GM18861 (cell line): ENCODE measurements at regions not wholly inside any gene's neighbourhood (a gene's known extent, or its start where the extent isn't known, plus 50 kb on each side); places are given as distances from the start of the nearest gene placed in this dataset.
A peak's percentile ranks its signal among the peaks of the same experiment; 100 is the strongest.

Source experiments
- ATAC-seq: cut with Tn5 transposase; IDR thresholded peaks from one replicate; pipeline ENCODE4 v1.9.1; 2021; ENCODE audit not compliant: unreplicated experiment

GRCh38 chr6:132972254-132972653 is 157.9 kb downstream of the RPS12 start:
- no peak for ATAC-seq

- ATAC-seq = no peak
Observed at GRCh38 chr6:132972971-132973370, 158.6 kb downstream of the RPS12 start.

GRCh38 chr6:132973514-132973993 is 159.2 kb downstream of the RPS12 start:
- ATAC-seq = no peak

- ATAC-seq = no peak
Observed at GRCh38 chr6:132974122-132974521, 159.8 kb downstream of the RPS12 start.

GRCh38 chr6:132977413-132977812 is 163.0 kb downstream of the RPS12 start:
- ATAC-seq = no peak

GRCh38 chr6:132978685-132979084 is 164.3 kb downstream of the RPS12 start:
- ATAC-seq = no peak

GRCh38 chr6:132993738-132994137 is 179.4 kb downstream of the RPS12 start:
- no peak for ATAC-seq

- no peak for ATAC-seq
Observed at GRCh38 chr6:132995009-132995408, 180.6 kb downstream of the RPS12 start.

GRCh38 chr6:132995432-132995831 is 181.1 kb downstream of the RPS12 start:
- no peak for ATAC-seq

GRCh38 chr6:132998418-132998817 is 184.0 kb downstream of the RPS12 start:
- ATAC-seq = no peak

- ATAC-seq = peak; percentile 59
Observed at GRCh38 chr6:133001040-133001565, 186.7 kb downstream of the RPS12 start.

GRCh38 chr6:133004304-133004884 is 190.0 kb downstream of the RPS12 start:
- no peak for ATAC-seq

- no peak for ATAC-seq
Observed at GRCh38 chr6:133012774-133013173, 198.4 kb downstream of the RPS12 start.

- no peak for ATAC-seq
Observed at GRCh38 chr6:133016631-133017030, 202.3 kb downstream of the RPS12 start.

- no peak for ATAC-seq
Observed at GRCh38 chr6:133017581-133017980, 203.2 kb downstream of the RPS12 start.

- no peak for ATAC-seq
Observed at GRCh38 chr6:133026705-133027104, 212.3 kb downstream of the RPS12 start.

GRCh38 chr6:133033263-133033662 is 207.9 kb upstream of the EYA4 start:
- no peak for ATAC-seq

- no peak for ATAC-seq
Observed at GRCh38 chr6:133034509-133035206, 206.5 kb upstream of the EYA4 start.

GRCh38 chr6:133040094-133040802 is 200.9 kb upstream of the EYA4 start:
- no peak for ATAC-seq

GRCh38 chr6:133040803-133041419 is 200.2 kb upstream of the EYA4 start:
- no peak for ATAC-seq

- ATAC-seq = no peak
Observed at GRCh38 chr6:133042550-133043120, 198.5 kb upstream of the EYA4 start.
